SK-N-SH (cell line): ENCODE measurements at regions not wholly inside any gene's neighbourhood (a gene's known extent, or its start where the extent isn't known, plus 50 kb on each side); places are given as distances from the start of the nearest gene placed in this dataset.

Experiments used
- CHD2 ChIP-seq: fragments of 150-350 bp; IDR thresholded peaks from 2 replicates; pipeline ENCODE4 v1.6.1; 2018; ENCODE audit warnings: low read length; ENCODE audit not compliant: partially characterized antibody
- CTCF ChIP-seq: fragments of 200-600 bp; sonication (generic); IDR thresholded peaks from 2 replicates; pipeline ENCODE4 v1.6.1; 2017; ENCODE audit warnings: antibody characterized with exemption, mild to moderate bottlenecking, moderate library complexity
- EZH2phosphoT487 ChIP-seq: fragments of 200-600 bp; sonication (generic); IDR thresholded peaks from 2 replicates; pipeline ENCODE4 v1.6.1; 2017; ENCODE audit warnings: low read depth, mixed run types, mild to moderate bottlenecking, antibody characterized with exemption, moderate library complexity, borderline replicate concordance
- FOXM1 ChIP-seq: IDR thresholded peaks from 2 replicates; pipeline ENCODE4 v1.4.0; 2012; ENCODE audit warnings: low read depth, mild to moderate bottlenecking
- GATA2 ChIP-seq: sonication (generic); formaldehyde crosslinking; IDR thresholded peaks from 2 replicates; pipeline ENCODE4 v1.5.0; 2020; ENCODE audit warnings: mild to moderate bottlenecking, missing genetic modification reagents
- IRF3 ChIP-seq: fragments of 150-350 bp; IDR thresholded peaks from 2 replicates; pipeline ENCODE4 v1.6.1; 2016; ENCODE audit warnings: mild to moderate bottlenecking, low read depth, low read length
- MAX ChIP-seq: IDR thresholded peaks from 2 replicates; pipeline ENCODE4 v1.4.0; 2012; ENCODE audit warnings: low read depth
- PBX3 ChIP-seq: IDR thresholded peaks from 2 replicates; pipeline ENCODE4; 2012
- POLR2AphosphoS5 ChIP-seq: IDR thresholded peaks from 2 replicates; pipeline ENCODE4 v1.6.1; 2012; ENCODE audit warnings: low read depth, low read length
- SMC3 ChIP-seq: IDR thresholded peaks from 2 replicates; pipeline ENCODE4 v1.6.1; 2012; ENCODE audit warnings: low read depth, low read length, improper control_type of control experiment
- TEAD4 ChIP-seq: IDR thresholded peaks from 2 replicates; pipeline ENCODE4 v1.4.0; 2012; ENCODE audit warnings: mild to moderate bottlenecking, borderline replicate concordance; ENCODE audit not compliant: insufficient read depth
- YY1 ChIP-seq: IDR thresholded peaks from 2 replicates; pipeline ENCODE4 v1.4.0; 2012; ENCODE audit warnings: low read depth, mild to moderate bottlenecking
- ZBTB33 ChIP-seq: IDR thresholded peaks from 2 replicates; pipeline ENCODE4 v1.4.0; 2012; ENCODE audit warnings: low read depth, borderline replicate concordance

- no peak for TF ChIP-seq GATA2 (CRISPR knock-in tag)
- TF ChIP-seq CTCF: no peak
- no peak for TF ChIP-seq EZH2phosphoT487
- TF ChIP-seq MAX: no peak
- TF ChIP-seq PBX3: no peak
- no peak for TF ChIP-seq TEAD4
- TF ChIP-seq POLR2AphosphoS5: no peak
- no peak for TF ChIP-seq IRF3
- TF ChIP-seq CHD2: no peak
- no peak for TF ChIP-seq YY1
- TF ChIP-seq FOXM1: no peak
- no peak for TF ChIP-seq ZBTB33
- TF ChIP-seq SMC3: no peak
Measured at GRCh38 chr15:47388299-47388698, 329.0 kb upstream of the SEMA6D start.
